ENCODE measurements at regions not wholly inside any gene's neighbourhood (a gene's known extent, or its start where the extent isn't known, plus 50 kb on each side); places are given as distances from the start of the nearest gene placed in this dataset.

GRCh38 chr3:94529816-94530215, 467.0 kb downstream of the NSUN3 start:
- no peak for DNase-seq (ENCODE audit: low read depth, low spot score)
- no peak overlapping the region for H3K4me3 ChIP-seq (ENCODE audit: insufficient read length, low read depth)
- no peaks in the 10 kb centered on the region for H3K36me3 ChIP-seq (ENCODE audit: insufficient read depth, insufficient read length, low read length)
- peaks cover 3% of the 10 kb centered on the region for H3K4me1 ChIP-seq (ENCODE audit: insufficient read depth, insufficient read length)
- H3K9ac ChIP-seq (ENCODE audit: insufficient read length, low read depth): no peak overlapping the region
- no peak for TF ChIP-seq YY1 (IDR thresholded peaks at IDR 0.05; ENCODE audit: insufficient read depth, insufficient read length)
- TF ChIP-seq SUZ12 (IDR thresholded peaks at IDR 0.05; ENCODE audit: extremely low read depth, insufficient read depth, insufficient read length): no peak
- H3K27me3 ChIP-seq (ENCODE audit: insufficient read depth, insufficient read length): no peaks in the 10 kb centered on the region
- no peaks in the 10 kb centered on the region for H3K9me3 ChIP-seq (ENCODE audit: insufficient read depth, low read length)

- no peak overlapping the region for H3K9ac ChIP-seq (ENCODE audit: insufficient read length, low read depth)
- no peaks in the 10 kb centered on the region for H3K4me1 ChIP-seq (ENCODE audit: insufficient read depth, insufficient read length)
- H3K4me3 ChIP-seq (ENCODE audit: insufficient read length, low read depth): no peak overlapping the region
- TF ChIP-seq YY1 (IDR thresholded peaks at IDR 0.05; ENCODE audit: insufficient read depth, insufficient read length): no peak
- TF ChIP-seq SUZ12 (IDR thresholded peaks at IDR 0.05; ENCODE audit: extremely low read depth, insufficient read depth, insufficient read length): no peak
- TF ChIP-seq ZNF274 (IDR thresholded peaks at IDR 0.05; ENCODE audit: low read depth, low read length): no peak
- H3K36me3 ChIP-seq (ENCODE audit: insufficient read depth, insufficient read length, low read length): no peaks in the 10 kb centered on the region
- H3K9me3 ChIP-seq (ENCODE audit: insufficient read depth, low read length): no peaks in the 10 kb centered on the region
- H3K27me3 ChIP-seq (ENCODE audit: insufficient read depth, insufficient read length): no peaks in the 10 kb centered on the region
- DNase-seq (ENCODE audit: low read depth, low spot score): no peak
These were observed 470.1 kb downstream of the NSUN3 start for GRCh38 chr3:94532951-94533350.

GRCh38 chr3:94539937-94540336, 477.1 kb downstream of the NSUN3 start:
- no peak for TF ChIP-seq SUZ12 (IDR thresholded peaks at IDR 0.05; ENCODE audit: extremely low read depth, insufficient read depth, insufficient read length)
- TF ChIP-seq ZNF274 (IDR thresholded peaks at IDR 0.05; ENCODE audit: low read depth, low read length): no peak
- TF ChIP-seq YY1 (IDR thresholded peaks at IDR 0.05; ENCODE audit: insufficient read depth, insufficient read length): no peak
- Histone ChIP-seq H3K9ac (ENCODE audit: insufficient read length, low read depth) (no peak overlapping the region), H3K9me3 (ENCODE audit: insufficient read depth, low read length) (no peaks in the 10 kb centered on the region; the same call in 1 of the 2 replicates), H3K4me3 (ENCODE audit: insufficient read length, low read depth) (no peak overlapping the region), H3K4me1 (ENCODE audit: insufficient read depth, insufficient read length) (no peaks in the 10 kb centered on the region), H3K27me3 (ENCODE audit: insufficient read depth, insufficient read length) (no peaks in the 10 kb centered on the region), H3K36me3 (ENCODE audit: insufficient read depth, insufficient read length, low read length) (no peaks in the 10 kb centered on the region)
- DNase-seq (ENCODE audit: low read depth, low spot score): no peak

- Histone ChIP-seq H3K27me3 (ENCODE audit: insufficient read depth, insufficient read length) (no peaks in the 10 kb centered on the region), H3K36me3 (ENCODE audit: insufficient read depth, insufficient read length, low read length) (no peaks in the 10 kb centered on the region), H3K9me3 (ENCODE audit: insufficient read depth, low read length) (no peaks in the 10 kb centered on the region; the same call in 1 of the 2 replicates), H3K9ac (ENCODE audit: insufficient read length, low read depth) (no peak overlapping the region), H3K4me3 (ENCODE audit: insufficient read length, low read depth) (no peak overlapping the region), H3K4me1 (ENCODE audit: insufficient read depth, insufficient read length) (no peaks in the 10 kb centered on the region)
- TF ChIP-seq SUZ12 (IDR thresholded peaks at IDR 0.05; ENCODE audit: extremely low read depth, insufficient read depth, insufficient read length): no peak
- no peak for TF ChIP-seq ZNF274 (IDR thresholded peaks at IDR 0.05; ENCODE audit: low read depth, low read length)
- TF ChIP-seq YY1 (IDR thresholded peaks at IDR 0.05; ENCODE audit: insufficient read depth, insufficient read length): no peak
- DNase-seq (ENCODE audit: low read depth, low spot score): no peak
These were observed 480.3 kb downstream of the NSUN3 start for GRCh38 chr3:94543161-94543560.

GRCh38 chr3:94544131-94544789, 481.4 kb downstream of the NSUN3 start:
- H3K36me3 ChIP-seq (ENCODE audit: insufficient read depth, insufficient read length, low read length): no peaks in the 10 kb centered on the region

GRCh38 chr3:94548581-94549316, 485.9 kb downstream of the NSUN3 start:
- H3K27me3 ChIP-seq (ENCODE audit: insufficient read depth, insufficient read length): no peaks in the 10 kb centered on the region
- DNase-seq (ENCODE audit: low read depth, low spot score): no peak
- H3K4me3 ChIP-seq (ENCODE audit: insufficient read length, low read depth): no peak overlapping the region
- H3K36me3 ChIP-seq (ENCODE audit: insufficient read depth, insufficient read length, low read length): no peaks in the 10 kb centered on the region
- TF ChIP-seq ZNF274 (IDR thresholded peaks at IDR 0.05; ENCODE audit: low read depth, low read length) (no peak), YY1 (IDR thresholded peaks at IDR 0.05; ENCODE audit: insufficient read depth, insufficient read length) (no peak), SUZ12 (IDR thresholded peaks at IDR 0.05; ENCODE audit: extremely low read depth, insufficient read depth, insufficient read length) (no peak)
- peaks cover 2% of the 10 kb centered on the region for H3K4me1 ChIP-seq (ENCODE audit: insufficient read depth, insufficient read length)
- no peak overlapping the region for H3K9ac ChIP-seq (ENCODE audit: insufficient read length, low read depth)
- peaks cover 3% of the 10 kb centered on the region; the same call in 1 of the 2 replicates for H3K9me3 ChIP-seq (ENCODE audit: insufficient read depth, low read length)

More at GRCh38 chr3:94544131-94544789, 481.4 kb downstream of the NSUN3 start:
- TF ChIP-seq YY1 (IDR thresholded peaks at IDR 0.05; ENCODE audit: insufficient read depth, insufficient read length) (no peak), ZNF274 (IDR thresholded peaks at IDR 0.05; ENCODE audit: low read depth, low read length) (no peak), SUZ12 (IDR thresholded peaks at IDR 0.05; ENCODE audit: extremely low read depth, insufficient read depth, insufficient read length) (no peak)
- H3K9me3 ChIP-seq (ENCODE audit: insufficient read depth, low read length): no peaks in the 10 kb centered on the region; the same call in 1 of the 2 replicates
- no peak for DNase-seq (ENCODE audit: low read depth, low spot score)
- no peaks in the 10 kb centered on the region for H3K27me3 ChIP-seq (ENCODE audit: insufficient read depth, insufficient read length)
- peaks cover 2% of the 10 kb centered on the region for H3K4me1 ChIP-seq (ENCODE audit: insufficient read depth, insufficient read length)
- no peak overlapping the region for H3K9ac ChIP-seq (ENCODE audit: insufficient read length, low read depth)
- H3K4me3 ChIP-seq (ENCODE audit: insufficient read length, low read depth): no peak overlapping the region

GRCh38 chr3:94561094-94561493, 498.2 kb downstream of the NSUN3 start:
- H3K9ac ChIP-seq (ENCODE audit: insufficient read length, low read depth): no peak overlapping the region
- no peaks in the 10 kb centered on the region for H3K36me3 ChIP-seq (ENCODE audit: insufficient read depth, insufficient read length, low read length)
- no peaks in the 10 kb centered on the region for H3K27me3 ChIP-seq (ENCODE audit: insufficient read depth, insufficient read length)
- no peaks in the 10 kb centered on the region; the same call in 1 of the 2 replicates for H3K9me3 ChIP-seq (ENCODE audit: insufficient read depth, low read length)
- no peaks in the 10 kb centered on the region for H3K4me1 ChIP-seq (ENCODE audit: insufficient read depth, insufficient read length)
- no peak overlapping the region for H3K4me3 ChIP-seq (ENCODE audit: insufficient read length, low read depth)
- TF ChIP-seq ZNF274 (IDR thresholded peaks at IDR 0.05; ENCODE audit: low read depth, low read length): no peak
- TF ChIP-seq SUZ12 (IDR thresholded peaks at IDR 0.05; ENCODE audit: extremely low read depth, insufficient read depth, insufficient read length): no peak
- no peak for TF ChIP-seq YY1 (IDR thresholded peaks at IDR 0.05; ENCODE audit: insufficient read depth, insufficient read length)
- no peak for DNase-seq (ENCODE audit: low read depth, low spot score)
